ENCODE measurements at regions not wholly inside any gene's neighbourhood (a gene's known extent, or its start where the extent isn't known, plus 50 kb on each side); places are given as distances from the start of the nearest gene placed in this dataset.

GRCh38 chr3:72308641-72309040 is 523.7 kb upstream of the PROK2 start:
- FAIRE-seq (no peak), DNase-seq (no peak), ATAC-seq (no peak)
- TF ChIP-seq CTCF (IDR thresholded peaks at IDR 0.05): no peak
- intact Hi-C loops (cut with DNase I): no loop called here
- Histone ChIP-seq H3K36me3 (no peaks in the 10 kb centered on the region), H3K9me3 (no peaks in the 10 kb centered on the region), H3K4me3 (no peak overlapping the region), H3K27me3 (no peaks in the 10 kb centered on the region), H3K4me1 (no peaks in the 10 kb centered on the region), H3K27ac (no peak overlapping the region)
- 83 to 98% methylated on average over 2 of the region's 2 CpGs for WGBS, 2 donors

- Histone ChIP-seq H3K27me3 (no peaks in the 10 kb centered on the region), H3K27ac (peak overlapping the region in 1 of 4 donors; percentile 13), H3K9me3 (no peaks in the 10 kb centered on the region), H3K4me1 (no peaks in the 10 kb centered on the region), H3K4me3 (no peak overlapping the region), H3K36me3 (no peaks in the 10 kb centered on the region)
- no peak for FAIRE-seq
- no peak for TF ChIP-seq CTCF (IDR thresholded peaks at IDR 0.05)
- no peak for ATAC-seq
- intact Hi-C loops (cut with DNase I): no loop called here
- DNase-seq: no peak
- WGBS, 2 donors: 79 to 84% methylated on average over 7 of the region's 7 CpGs
These were observed 522.6 kb upstream of the PROK2 start for GRCh38 chr3:72307438-72308115.

GRCh38 chr3:72306800-72307341 is 521.9 kb upstream of the PROK2 start:
- intact Hi-C loops (cut with DNase I): no loop called here
- DNase-seq (peak in 1 of 6 donors; percentile 17), ATAC-seq (peak in 3 of 4 donors; percentile 41 to 68 (median 68))

GRCh38 chr3:72303926-72304325 is 519.0 kb upstream of the PROK2 start:
- WGBS, 2 donors: 51 to 62% methylated on average over 7 of the region's 7 CpGs
- no peak for DNase-seq
- TF ChIP-seq CTCF (IDR thresholded peaks at IDR 0.05): no peak
- no peaks in the 10 kb centered on the region for H3K4me1 ChIP-seq
- H3K36me3 ChIP-seq: no peaks in the 10 kb centered on the region
- H3K4me3 ChIP-seq: no peak overlapping the region
- no peak overlapping the region for H3K27ac ChIP-seq
- intact Hi-C loops (cut with DNase I): no loop called here
- no peaks in the 10 kb centered on the region for H3K9me3 ChIP-seq
- ATAC-seq: no peak
- H3K27me3 ChIP-seq: no peaks in the 10 kb centered on the region
- no peak for FAIRE-seq

More at GRCh38 chr3:72306800-72307341, 521.9 kb upstream of the PROK2 start:
- FAIRE-seq: no peak
- 55 to 68% methylated on average over 9 of the region's 9 CpGs for WGBS, 2 donors
- H3K4me1 ChIP-seq: no peaks in the 10 kb centered on the region
- no peaks in the 10 kb centered on the region for H3K9me3 ChIP-seq
- no peak overlapping the region for H3K4me3 ChIP-seq
- H3K36me3 ChIP-seq: no peaks in the 10 kb centered on the region
- no peaks in the 10 kb centered on the region for H3K27me3 ChIP-seq
- TF ChIP-seq CTCF (IDR thresholded peaks at IDR 0.05): no peak
- peak overlapping the region in 1 of 4 donors; percentile 13 for H3K27ac ChIP-seq

GRCh38 chr3:72301779-72302178 is 516.8 kb upstream of the PROK2 start:
- Histone ChIP-seq H3K27me3 (no peaks in the 10 kb centered on the region), H3K27ac (no peak overlapping the region), H3K36me3 (no peaks in the 10 kb centered on the region), H3K9me3 (no peaks in the 10 kb centered on the region), H3K4me3 (no peak overlapping the region), H3K4me1 (no peaks in the 10 kb centered on the region)
- no peak for TF ChIP-seq CTCF (IDR thresholded peaks at IDR 0.05)
- intact Hi-C loops (cut with DNase I): no loop called here
- no peak for FAIRE-seq
- DNase-seq: peak in 4 of 6 donors; percentile 34 to 76 (median 48)
- WGBS, 2 donors: 47 to 72% methylated on average over 6 to 8 of the region's 8 CpGs
- peak; percentile 43 to 89 (median 50) for ATAC-seq
